Caco-2 (cell line): ENCODE measurements at regions not wholly inside any gene's neighbourhood (a gene's known extent, or its start where the extent isn't known, plus 50 kb on each side); places are given as distances from the start of the nearest gene placed in this dataset.

Experiments
- BruUV-seq: library from RNA; stranded (reverse); fragments of 400-500 nt; replicated peaks from 2 replicates; lab custom pipeline; 2021; lab: Mats Ljungman, UMichigan
- CTCF ChIA-PET: fragments of 300-600 bp; sonication (Branson Sonifier 250); formaldehyde crosslinking; loops from one replicate; lab custom pipeline; 2022; ENCODE audit warnings: antibody characterized with exemption; lab: Charles Lee
- POLR2A ChIA-PET: fragments of 300-600 bp; sonication (Branson Sonifier 250); formaldehyde crosslinking; loops from one replicate; lab custom pipeline; 2022; ENCODE audit warnings: antibody characterized with exemption; lab: Charles Lee
- DNase-seq, 2 experiments: peaks; one replicate each; pipeline versions ENCODE4 v3.0.0 to v3.0.0-alpha.2; 2020 to 2022
- H3K27me3 ChIP-seq: replicated peaks from 2 replicates; pipeline ENCODE4 v1.6.0; 2011; ENCODE audit warnings: low read length; ENCODE audit not compliant: control insufficient read depth, insufficient read depth
- H3K36me3 ChIP-seq: 2 replicates; pipeline ENCODE4 v1.5.1; 2011; ENCODE audit warnings: low read length; ENCODE audit not compliant: control insufficient read depth, insufficient read depth
- H3K4me1 ChIP-seq: fragments of 250-450 bp; sonication (Bioruptor Pico); 2 replicates; pipeline ENCODE4 v1.5.1; 2020; ENCODE audit warnings: mild to moderate bottlenecking
- H3K4me3 ChIP-seq: 2 replicates; pipeline ENCODE4 v1.5.1; 2011; ENCODE audit warnings: low read depth, mild to moderate bottlenecking, control low read depth, low read length
- H3K9me3 ChIP-seq: fragments of 250-450 bp; sonication (Bioruptor Pico); 2 replicates; pipeline ENCODE4 v1.5.1; 2020; ENCODE audit warnings: mild to moderate bottlenecking, moderate library complexity
- H3K27ac Mint-ChIP-seq: one replicate; pipeline ENCODE4 v1.8.0; 2022; ENCODE audit warnings: mixed read lengths; ENCODE audit not compliant: unreplicated experiment
- H3K27me3 Mint-ChIP-seq: one replicate; pipeline ENCODE4 v1.8.0; 2022; ENCODE audit warnings: mixed read lengths; ENCODE audit not compliant: insufficient read depth, unreplicated experiment
- H3K36me3 Mint-ChIP-seq: one replicate; pipeline ENCODE4 v1.8.0; 2022; ENCODE audit warnings: mild to moderate bottlenecking, mixed read lengths; ENCODE audit not compliant: insufficient read depth, unreplicated experiment
- H3K4me1 Mint-ChIP-seq: one replicate; pipeline ENCODE4 v1.8.0; 2022; ENCODE audit warnings: low read depth, mixed read lengths; ENCODE audit not compliant: unreplicated experiment
- H3K4me3 Mint-ChIP-seq: one replicate; pipeline ENCODE4 v1.8.0; 2022; ENCODE audit warnings: mild to moderate bottlenecking, moderate library complexity, mixed read lengths; ENCODE audit not compliant: unreplicated experiment
- H3K9me3 Mint-ChIP-seq: one replicate; pipeline ENCODE4 v1.8.0; 2022; ENCODE audit warnings: mixed read lengths; ENCODE audit not compliant: unreplicated experiment
- intact Hi-C: fragments of 100-400 bp; cut with micrococcal nuclease; formaldehyde crosslinking; loops from one replicate; pipeline ENCODE4 v1.10.0; 2022; ENCODE audit not compliant: unreplicated experiment
- TF ChIP-seq, protein P1 (sequence below), 2 experiments: fragments of 200-600 bp in 1 of 2; IDR thresholded peaks; 1 replicate in 1 of 2; 2 replicates in 1 of 2; pipeline versions ENCODE4 v1.5.1 to v1.8.0; 2011 to 2022; ENCODE audit warnings: antibody characterized with exemption in 1 of 2, control low read depth in 1 of 2, inconsistent platforms in 1 of 2, low read depth in 1 of 2, low read length in 1 of 2, mild to moderate bottlenecking in 1 of 2, moderate library complexity in 1 of 2; ENCODE audit not compliant: insufficient read depth in 1 of 2, severe bottlenecking in 1 of 2, unreplicated experiment in 1 of 2

DNA sequence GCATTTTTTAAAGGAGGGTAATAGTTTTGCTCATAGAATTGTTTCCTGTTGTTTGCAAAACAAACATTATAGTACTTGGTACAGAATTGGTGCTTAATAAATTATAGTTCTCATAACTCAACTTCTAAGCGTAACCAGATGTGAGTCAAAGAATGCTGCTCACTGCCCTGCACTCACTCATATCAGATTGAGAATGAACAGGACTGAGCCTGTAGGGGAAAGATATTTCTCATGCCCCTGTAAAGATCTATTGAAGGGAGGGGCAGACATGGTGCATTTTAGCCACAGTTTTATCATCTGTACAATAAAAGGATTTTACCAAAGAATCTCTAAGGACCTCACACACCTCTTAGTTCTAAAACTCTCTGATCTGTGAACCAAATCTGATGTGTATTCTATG is 358.5 kb downstream of the SEC16B start:
- ChIA-PET CTCF (no interaction called here), POLR2A (no interaction called here)
- TF ChIP-seq, protein P1, sequence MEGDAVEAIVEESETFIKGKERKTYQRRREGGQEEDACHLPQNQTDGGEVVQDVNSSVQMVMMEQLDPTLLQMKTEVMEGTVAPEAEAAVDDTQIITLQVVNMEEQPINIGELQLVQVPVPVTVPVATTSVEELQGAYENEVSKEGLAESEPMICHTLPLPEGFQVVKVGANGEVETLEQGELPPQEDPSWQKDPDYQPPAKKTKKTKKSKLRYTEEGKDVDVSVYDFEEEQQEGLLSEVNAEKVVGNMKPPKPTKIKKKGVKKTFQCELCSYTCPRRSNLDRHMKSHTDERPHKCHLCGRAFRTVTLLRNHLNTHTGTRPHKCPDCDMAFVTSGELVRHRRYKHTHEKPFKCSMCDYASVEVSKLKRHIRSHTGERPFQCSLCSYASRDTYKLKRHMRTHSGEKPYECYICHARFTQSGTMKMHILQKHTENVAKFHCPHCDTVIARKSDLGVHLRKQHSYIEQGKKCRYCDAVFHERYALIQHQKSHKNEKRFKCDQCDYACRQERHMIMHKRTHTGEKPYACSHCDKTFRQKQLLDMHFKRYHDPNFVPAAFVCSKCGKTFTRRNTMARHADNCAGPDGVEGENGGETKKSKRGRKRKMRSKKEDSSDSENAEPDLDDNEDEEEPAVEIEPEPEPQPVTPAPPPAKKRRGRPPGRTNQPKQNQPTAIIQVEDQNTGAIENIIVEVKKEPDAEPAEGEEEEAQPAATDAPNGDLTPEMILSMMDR (IDR thresholded peaks at IDR 0.05; ENCODE audit: insufficient read depth in 1 of 2, low read depth in 1 of 2, low read length in 1 of 2, severe bottlenecking in 1 of 2, unreplicated experiment in 1 of 2): no peak
- no peaks in the 10 kb centered on the region for H3K9me3 ChIP-seq
- intact Hi-C loops: no loop called here
- H3K4me3 Mint-ChIP-seq: no peak overlapping the region
- no peaks in the 10 kb centered on the region for H3K36me3 Mint-ChIP-seq
- no peak overlapping the region for H3K27ac Mint-ChIP-seq
- H3K4me1 ChIP-seq: no peaks in the 10 kb centered on the region
- no TSS peak for BruUV-seq
- H3K9me3 Mint-ChIP-seq: no peaks in the 10 kb centered on the region
- no peaks in the 10 kb centered on the region for H3K4me1 Mint-ChIP-seq
- H3K4me3 ChIP-seq: no peak overlapping the region
- no peaks in the 10 kb centered on the region for H3K27me3 ChIP-seq
- peaks cover 3% of the 10 kb centered on the region for H3K27me3 Mint-ChIP-seq
- no peak for DNase-seq
- no peaks in the 10 kb centered on the region for H3K36me3 ChIP-seq

DNA sequence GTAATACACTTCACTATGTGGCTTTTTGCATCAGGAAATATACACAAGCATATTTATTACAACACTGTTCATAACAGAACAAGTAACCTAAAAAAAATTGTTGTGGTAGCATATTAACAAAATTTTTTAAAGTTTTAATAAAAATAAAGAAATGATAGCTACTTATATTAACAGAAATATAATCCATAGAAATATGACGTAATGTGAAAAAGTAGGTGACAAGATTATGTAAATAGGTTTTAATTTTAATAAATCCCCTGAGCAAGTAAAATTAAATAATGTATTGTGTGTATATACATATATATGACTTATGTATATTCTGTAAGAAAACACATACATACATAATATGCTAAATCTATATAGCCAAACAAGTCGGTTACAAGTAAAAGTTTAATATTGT is 359.9 kb downstream of the SEC16B start:
- intact Hi-C loops: no loop called here
- no peaks in the 10 kb centered on the region for H3K4me1 Mint-ChIP-seq
- Histone ChIP-seq H3K9me3 (no peaks in the 10 kb centered on the region), H3K27me3 (no peaks in the 10 kb centered on the region), H3K4me1 (no peaks in the 10 kb centered on the region), H3K4me3 (no peak overlapping the region), H3K36me3 (no peaks in the 10 kb centered on the region)
- peaks cover 3% of the 10 kb centered on the region for H3K27me3 Mint-ChIP-seq
- H3K4me3 Mint-ChIP-seq: no peak overlapping the region
- TF ChIP-seq, protein P1 (IDR thresholded peaks at IDR 0.05; ENCODE audit: insufficient read depth in 1 of 2, low read depth in 1 of 2, low read length in 1 of 2, severe bottlenecking in 1 of 2, unreplicated experiment in 1 of 2): no peak
- no peaks in the 10 kb centered on the region for H3K36me3 Mint-ChIP-seq
- DNase-seq: no peak
- BruUV-seq: no TSS peak
- CTCF ChIA-PET: no interaction called here
- H3K27ac Mint-ChIP-seq: no peak overlapping the region
- H3K9me3 Mint-ChIP-seq: no peaks in the 10 kb centered on the region
- POLR2A ChIA-PET: no interaction called here

DNA sequence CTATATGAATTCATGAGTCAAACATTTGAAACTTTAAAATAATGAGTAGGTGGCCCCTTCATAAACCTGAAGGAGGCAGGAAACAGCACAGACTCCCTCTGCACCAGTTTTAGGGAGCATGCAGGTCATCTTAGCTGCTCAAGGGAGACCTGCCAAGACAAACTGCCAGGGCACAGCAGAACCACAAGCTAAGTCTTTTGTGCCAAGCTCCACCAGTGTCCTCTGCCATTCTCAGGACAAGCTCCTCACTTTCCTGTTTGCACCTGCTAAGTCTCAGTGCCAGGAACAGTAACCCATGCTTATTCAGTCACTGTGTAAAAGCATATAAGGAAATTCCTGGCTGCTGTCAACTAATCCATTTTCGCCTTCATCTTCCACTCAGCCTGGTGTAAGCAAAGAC is 368.9 kb downstream of the SEC16B start:
- no peaks in the 10 kb centered on the region for H3K9me3 ChIP-seq
- no peak overlapping the region for H3K27ac Mint-ChIP-seq
- no peaks in the 10 kb centered on the region for H3K4me1 ChIP-seq
- H3K27me3 Mint-ChIP-seq: peaks cover 3% of the 10 kb centered on the region
- no peak overlapping the region for H3K4me3 ChIP-seq
- no TSS peak for BruUV-seq
- ChIA-PET POLR2A (no interaction called here), CTCF (no interaction called here)
- TF ChIP-seq, protein P1 (IDR thresholded peaks at IDR 0.05; ENCODE audit: insufficient read depth in 1 of 2, low read depth in 1 of 2, low read length in 1 of 2, severe bottlenecking in 1 of 2, unreplicated experiment in 1 of 2): no peak
- no peaks in the 10 kb centered on the region for H3K9me3 Mint-ChIP-seq
- H3K27me3 ChIP-seq: no peaks in the 10 kb centered on the region
- H3K36me3 ChIP-seq: no peaks in the 10 kb centered on the region
- H3K4me3 Mint-ChIP-seq: no peak overlapping the region
- no peak for DNase-seq
- no peaks in the 10 kb centered on the region for H3K4me1 Mint-ChIP-seq
- intact Hi-C loops: no loop called here
- no peaks in the 10 kb centered on the region for H3K36me3 Mint-ChIP-seq
